Choroid plexus epithelial cell (primary cell): ENCODE measurements at regions not wholly inside any gene's neighbourhood (a gene's known extent, or its start where the extent isn't known, plus 50 kb on each side); places are given as distances from the start of the nearest gene placed in this dataset.
"Not testable (repeated sequence)": the region's sequence is repeated elsewhere in the genome, so short reads cannot be mapped to it uniquely, and the experiment has no call there.

ENCODE experiments used
- DNase-seq: peaks from one replicate; pipeline ENCODE4 v3.0.0-alpha.2; 2010; ENCODE audit warnings: low read depth
- H3K4me3 ChIP-seq: 2 replicates; pipeline ENCODE4 v1.5.1; 2011; ENCODE audit warnings: low read depth, mild to moderate bottlenecking, control low read depth, low read length, moderate library complexity
- CTCF ChIP-seq: conservative IDR thresholded peaks from 2 replicates; pipeline ENCODE4 v1.5.1; 2011; ENCODE audit warnings: low read depth, mild to moderate bottlenecking, control low read depth, inconsistent platforms, low read length, moderate library complexity

GRCh38 chr4:83204731-83205130 is 79.9 kb downstream of the COQ2 start:
- H3K4me3 ChIP-seq: no peak overlapping the region
- DNase-seq: no peak
- no peak for TF ChIP-seq CTCF

- no peak for DNase-seq
- TF ChIP-seq CTCF: no peak
- no peak overlapping the region for H3K4me3 ChIP-seq
Measured at GRCh38 chr4:83201761-83202160, 82.8 kb downstream of the COQ2 start.

- no peak for DNase-seq
- TF ChIP-seq CTCF: no peak
Measured at GRCh38 chr4:83197555-83198235, 83.2 kb upstream of the PLAC8 start.

GRCh38 chr4:83196921-83197320 is 82.4 kb upstream of the PLAC8 start:
- H3K4me3 ChIP-seq: no peak overlapping the region
- DNase-seq: no peak
- no peak for TF ChIP-seq CTCF

More at GRCh38 chr4:83197555-83198235, 83.2 kb upstream of the PLAC8 start:
- H3K4me3 ChIP-seq: no peak overlapping the region

GRCh38 chr4:83195269-83195668 is 80.7 kb upstream of the PLAC8 start:
- H3K4me3 ChIP-seq: no peak overlapping the region
- DNase-seq: no peak
- no peak for TF ChIP-seq CTCF

- not testable (repeated sequence) for DNase-seq, H3K4me3 ChIP-seq
Measured at GRCh38 chr4:83194588-83194987, 80.1 kb upstream of the PLAC8 start.

- no peak for DNase-seq
- H3K4me3 ChIP-seq: no peak overlapping the region
- TF ChIP-seq CTCF: no peak
Measured at GRCh38 chr4:83192634-83193033, 78.1 kb upstream of the PLAC8 start.

- no peak for DNase-seq
- TF ChIP-seq CTCF: no peak
- H3K4me3 ChIP-seq: no peak overlapping the region
Measured at GRCh38 chr4:83191026-83191425, 76.5 kb upstream of the PLAC8 start.
